Common myeloid progenitor, CD34-positive (primary cell): ENCODE measurements at regions not wholly inside any gene's neighbourhood (a gene's known extent, or its start where the extent isn't known, plus 50 kb on each side); places are given as distances from the start of the nearest gene placed in this dataset.

Experiments used
- CTCF ChIA-PET: fragments of 350-600 bp; sonication (Branson Sonifier 250); formaldehyde crosslinking; loops from one replicate; lab custom pipeline; 2021; ENCODE audit warnings: antibody characterized with exemption; lab: Charles Lee
- POLR2A ChIA-PET: fragments of 350-600 bp; sonication (Branson Sonifier 250); formaldehyde crosslinking; loops from one replicate; lab custom pipeline; 2021; ENCODE audit warnings: antibody characterized with exemption; lab: Charles Lee
- DNase-seq, 3 donors: peaks; one replicate each; pipeline versions ENCODE4 v3.0.0 to v3.0.0-alpha.2; 2013
- H3K27ac ChIP-seq, 2 experiments: 1 replicate in 1 of 2; 2 replicates in 1 of 2; pipeline ENCODE4 v1.7.0; 2013; ENCODE audit warnings: inconsistent platforms in 2 of 2, low read length in 2 of 2, mild to moderate bottlenecking in 2 of 2, low read depth in 1 of 2, moderate library complexity in 1 of 2; ENCODE audit not compliant: severe bottlenecking in 2 of 2, insufficient read depth in 1 of 2, poor library complexity in 1 of 2
- H3K27me3 ChIP-seq, 5 experiments: replicated peaks in 2 of 5; 1 replicate in 3 of 5; 2 replicates in 2 of 5; pipeline versions ENCODE4 v1.6.1 to v1.7.0; 2013; ENCODE audit warnings: low read length in 4 of 5, mild to moderate bottlenecking in 2 of 5, moderate library complexity in 2 of 5, inconsistent platforms in 1 of 5; ENCODE audit not compliant: insufficient read depth in 5 of 5, control insufficient read depth in 4 of 5
- H3K36me3 ChIP-seq, 4 experiments: 1 replicate in 2 of 4; 2 replicates in 2 of 4; pipeline versions ENCODE4 v1.6.1 to v1.7.0; 2013; ENCODE audit warnings: low read length in 3 of 4, control low read depth in 1 of 4, mild to moderate bottlenecking in 1 of 4; ENCODE audit not compliant: control insufficient read depth in 4 of 4, insufficient read depth in 4 of 4
- H3K4me1 ChIP-seq, 4 experiments: 1 replicate in 3 of 4; 2 replicates in 1 of 4; pipeline versions ENCODE4 v1.6.1 to v1.7.1; 2013; ENCODE audit warnings: low read length in 3 of 4, mild to moderate bottlenecking in 3 of 4, control low read depth in 1 of 4, inconsistent platforms in 1 of 4, moderate library complexity in 1 of 4; ENCODE audit not compliant: control insufficient read depth in 4 of 4, insufficient read depth in 4 of 4; ENCODE audit errors: control extremely low read depth in 1 of 4
- H3K4me3 ChIP-seq, 7 experiments: 1 replicate in 4 of 7; 2 replicates in 3 of 7; pipeline versions ENCODE4 v1.5.1 to v1.7.0; 2013; ENCODE audit warnings: mild to moderate bottlenecking in 7 of 7, low read length in 6 of 7, moderate library complexity in 6 of 7, inconsistent platforms in 2 of 7, low read depth in 2 of 7, control low read depth in 1 of 7; ENCODE audit not compliant: insufficient read depth in 4 of 7, control insufficient read depth in 1 of 7; ENCODE audit errors: extremely low read depth in 1 of 7
- H3K9me3 ChIP-seq, 5 experiments: 1 replicate in 4 of 5; 2 replicates in 1 of 5; pipeline versions ENCODE4 v1.6.1 to v1.7.1; 2013; ENCODE audit warnings: low read length in 4 of 5, mild to moderate bottlenecking in 2 of 5, inconsistent platforms in 1 of 5, low read depth in 1 of 5, moderate library complexity in 1 of 5; ENCODE audit not compliant: control insufficient read depth in 4 of 5, insufficient read depth in 2 of 5; ENCODE audit errors: control extremely low read depth in 1 of 5
- WGBS: methylation state at CpG from one replicate; pipeline ENCODE4 v1.1.5; 2013; ENCODE audit not compliant: insufficient coverage; 5-methylcytosine and 5-hydroxymethylcytosine counted together

- ChIA-PET POLR2A (no interaction called here), CTCF (interaction anchor here (1.0 kb wide), 1 partner anchor 20 kb away, joined by 3 read pairs; no protein-coding TSS in a partner anchor)
- 99% methylated on average over 11 of the region's 11 CpGs for WGBS
- H3K4me3 ChIP-seq: no peak overlapping the region
- H3K27ac ChIP-seq: no peak overlapping the region
- no peaks in the 10 kb centered on the region for H3K36me3 ChIP-seq
- peaks cover 0 to 4% (median 0%) of the 10 kb centered on the region in 5 experiments for H3K27me3 ChIP-seq
- no peaks in the 10 kb centered on the region for H3K9me3 ChIP-seq
- DNase-seq: no peak
- H3K4me1 ChIP-seq: no peaks in the 10 kb centered on the region
These were observed 205.7 kb downstream of the CYP26B1 start for GRCh38 chr2:71941726-71942525.

DNA sequence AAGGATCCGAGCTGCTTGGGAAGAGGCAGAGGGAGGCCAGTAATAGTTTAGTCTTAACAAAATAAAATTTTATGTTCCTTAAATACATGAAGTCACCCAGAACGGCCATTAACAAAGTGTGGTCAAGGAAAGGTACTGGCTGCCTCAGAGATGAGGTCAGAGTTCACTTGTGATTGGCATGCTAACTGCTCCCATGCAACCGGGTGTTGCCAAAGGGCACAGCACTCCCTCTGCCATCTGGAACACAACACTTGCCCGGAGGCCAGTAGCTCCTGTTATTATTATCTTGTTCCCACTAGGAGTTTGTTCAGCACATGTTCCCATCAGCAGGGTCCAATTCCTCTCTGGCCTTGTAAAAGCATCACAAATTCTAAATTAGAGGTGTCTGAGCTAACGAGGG is 207.0 kb downstream of the CYP26B1 start:
- ChIA-PET CTCF (no interaction called here), POLR2A (no interaction called here)
- no peaks in the 10 kb centered on the region for H3K4me1 ChIP-seq
- 96% methylated on average over 3 of the region's 5 CpGs for WGBS
- no peak overlapping the region for H3K4me3 ChIP-seq
- H3K27me3 ChIP-seq: peaks cover 0 to 4% (median 2%) of the 10 kb centered on the region in 5 experiments
- no peaks in the 10 kb centered on the region for H3K9me3 ChIP-seq
- no peak for DNase-seq
- no peak overlapping the region for H3K27ac ChIP-seq
- H3K36me3 ChIP-seq: no peaks in the 10 kb centered on the region

DNA sequence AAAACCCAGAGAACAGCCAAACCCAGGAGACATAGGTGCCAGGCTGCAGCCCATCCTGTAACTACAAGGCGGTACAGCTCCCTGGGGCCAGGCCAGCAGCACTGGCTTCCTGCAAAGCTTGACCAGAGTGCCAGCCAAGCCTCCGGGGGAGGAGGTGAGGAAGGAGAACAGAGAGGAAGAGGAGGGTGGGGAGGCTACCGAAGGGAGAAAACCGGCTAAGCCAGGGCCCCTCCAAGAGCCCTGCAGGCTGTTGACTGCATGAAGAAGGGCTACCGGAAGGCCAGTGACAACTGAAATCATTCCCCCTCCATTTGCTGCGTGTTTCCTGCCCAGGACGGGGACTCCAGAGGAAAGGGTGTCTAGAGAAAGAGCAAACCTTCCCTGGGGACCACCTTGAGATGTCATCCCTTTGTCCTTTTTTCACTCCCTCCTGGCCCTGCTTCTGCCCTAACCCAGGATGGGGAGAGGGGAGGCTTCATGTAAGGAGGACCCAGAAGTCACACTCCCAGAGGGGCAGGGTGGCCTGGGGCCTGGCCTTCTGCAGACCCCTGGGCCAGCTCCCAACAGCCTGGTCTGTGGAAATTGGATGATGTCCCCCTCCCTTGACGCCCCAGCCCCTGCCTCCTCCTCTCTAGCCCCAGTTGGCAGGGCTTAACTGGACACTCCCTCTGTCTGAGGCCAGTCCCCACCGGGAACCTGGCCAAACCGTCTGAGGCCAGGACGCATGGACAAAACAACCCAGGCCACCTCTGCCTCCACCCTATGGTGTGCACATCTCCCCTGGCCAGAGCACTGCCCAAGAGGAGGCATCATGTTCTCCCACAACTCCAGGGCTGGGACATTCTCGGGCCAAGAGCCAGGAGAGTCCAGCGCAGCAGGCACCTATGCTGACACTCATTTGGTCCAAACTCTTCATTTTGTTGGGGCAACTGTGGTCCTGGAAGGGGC is 207.8 kb downstream of the CYP26B1 start:
- no peaks in the 10 kb centered on the region for H3K36me3 ChIP-seq
- ChIA-PET CTCF (interaction anchor here (1.0 kb wide), 1 partner anchor 16 kb away, joined by 3 read pairs; no protein-coding TSS in a partner anchor), POLR2A (no interaction called here)
- 89% methylated on average over 11 of the region's 13 CpGs for WGBS
- peaks cover 0 to 4% (median 0%) of the 10 kb centered on the region in 5 experiments for H3K27me3 ChIP-seq
- no peaks in the 10 kb centered on the region for H3K4me1 ChIP-seq
- H3K9me3 ChIP-seq: no peaks in the 10 kb centered on the region
- H3K4me3 ChIP-seq: no peak overlapping the region
- no peak for DNase-seq
- H3K27ac ChIP-seq: no peak overlapping the region

GRCh38 chr2:71938659-71939587 is 208.7 kb downstream of the CYP26B1 start:
- no peaks in the 10 kb centered on the region for H3K4me1 ChIP-seq
- no peaks in the 10 kb centered on the region for H3K36me3 ChIP-seq
- CTCF ChIA-PET: interaction anchor here (1.0 kb wide), 1 partner anchor 15 kb away, joined by 3 read pairs; no protein-coding TSS in a partner anchor
- 96% methylated on average over 13 of the region's 13 CpGs for WGBS
- POLR2A ChIA-PET: no interaction called here
- peaks cover 0 to 5% (median 1%) of the 10 kb centered on the region in 5 experiments for H3K27me3 ChIP-seq
- no peak for DNase-seq
- no peak overlapping the region for H3K4me3 ChIP-seq
- no peak overlapping the region for H3K27ac ChIP-seq
- no peaks in the 10 kb centered on the region for H3K9me3 ChIP-seq

DNA sequence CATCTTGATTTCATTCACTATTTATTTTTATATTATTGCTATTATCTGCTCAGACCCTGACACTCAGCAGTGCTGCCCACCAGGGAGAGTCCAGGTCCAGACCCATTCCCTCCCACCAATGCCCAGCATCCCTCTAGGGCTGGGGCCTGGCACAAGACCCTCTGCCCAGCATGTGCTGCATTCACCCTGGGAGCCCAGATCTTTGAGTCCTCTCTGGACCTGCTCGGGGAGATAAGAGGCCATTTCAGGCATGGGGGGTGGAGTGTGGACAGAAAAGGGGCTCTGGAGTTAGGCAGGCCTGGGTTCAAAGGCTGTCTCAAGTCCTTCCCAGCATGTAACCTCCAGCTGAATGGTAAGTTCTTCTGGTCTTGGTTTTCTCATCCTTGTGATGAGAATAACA is 209.6 kb downstream of the CYP26B1 start:
- Histone ChIP-seq H3K27ac (no peak overlapping the region), H3K4me1 (no peaks in the 10 kb centered on the region), H3K9me3 (no peaks in the 10 kb centered on the region), H3K36me3 (no peaks in the 10 kb centered on the region), H3K27me3 (peaks cover 0 to 6% (median 2%) of the 10 kb centered on the region in 5 experiments), H3K4me3 (no peak overlapping the region)
- POLR2A ChIA-PET: no interaction called here
- DNase-seq: no peak
- CTCF ChIA-PET: interaction anchor here (5.1 kb wide), 1 partner anchor 14 kb away, joined by 29 read pairs; no protein-coding TSS in a partner anchor
- 100% methylated on average over 1 of the region's 1 CpG for WGBS

- H3K27ac ChIP-seq: no peak overlapping the region
- H3K4me3 ChIP-seq: no peak overlapping the region
- no peaks in the 10 kb centered on the region for H3K9me3 ChIP-seq
- ChIA-PET CTCF (interaction anchor here (1.3 to 5.1 kb wide), 2 partner anchors 13 to 28 kb away, joined by 3 to 29 read pairs; no protein-coding TSS in a partner anchor), POLR2A (no interaction called here)
- no peak for DNase-seq
- H3K4me1 ChIP-seq: no peaks in the 10 kb centered on the region
- no peaks in the 10 kb centered on the region for H3K36me3 ChIP-seq
- peaks cover 0 to 6% (median 2%) of the 10 kb centered on the region in 5 experiments for H3K27me3 ChIP-seq
- WGBS: no CpG with 5 or more reads among the region's 1 CpG
These were observed 210.3 kb downstream of the CYP26B1 start for GRCh38 chr2:71937396-71937795.
